Trophoblast cell (in vitro differentiated cells and primary cell): ENCODE measurements at regions not wholly inside any gene's neighbourhood (a gene's known extent, or its start where the extent isn't known, plus 50 kb on each side); places are given as distances from the start of the nearest gene placed in this dataset.
A peak's percentile ranks its signal among the peaks of the same experiment; 100 is the strongest.

ENCODE experiments used
- DNase-seq, 2 donors: peaks; one replicate each; pipeline ENCODE4 v3.0.0-alpha.2; 2016
- H2AFZ ChIP-seq: 2 replicates; pipeline ENCODE4 v1.6.1; 2013; ENCODE audit warnings: low read length, moderate library complexity, mild to moderate bottlenecking; ENCODE audit not compliant: insufficient read depth, poor library complexity
- H2AK5ac ChIP-seq: 2 replicates; pipeline ENCODE4 v1.6.1; 2013; ENCODE audit warnings: mild to moderate bottlenecking, low read length
- H2BK120ac ChIP-seq: 2 replicates; pipeline ENCODE4 v1.6.1; 2013; ENCODE audit warnings: low read length, mild to moderate bottlenecking, moderate library complexity; ENCODE audit not compliant: insufficient read depth, poor library complexity
- H2BK12ac ChIP-seq: 2 replicates; pipeline ENCODE4 v1.6.1; 2013; ENCODE audit warnings: mild to moderate bottlenecking, low read length, moderate library complexity
- H2BK5ac ChIP-seq: 2 replicates; pipeline ENCODE4 v1.6.1; 2013; ENCODE audit warnings: low read length, low read depth, moderate library complexity, mild to moderate bottlenecking; ENCODE audit not compliant: poor library complexity
- H3K14ac ChIP-seq: 2 replicates; pipeline ENCODE4 v1.6.1; 2013; ENCODE audit warnings: mild to moderate bottlenecking, low read length
- H3K18ac ChIP-seq: 2 replicates; pipeline ENCODE4 v1.6.1; 2013; ENCODE audit warnings: mild to moderate bottlenecking, low read length
- H3K23ac ChIP-seq: 2 replicates; pipeline ENCODE4 v1.6.1; 2013; ENCODE audit warnings: low read length
- H3K27ac ChIP-seq: 2 replicates; pipeline ENCODE4 v1.5.1; 2013; ENCODE audit warnings: low read depth, mild to moderate bottlenecking, inconsistent platforms, low read length, moderate library complexity
- H3K27me3 ChIP-seq: 2 replicates; pipeline ENCODE4 v1.6.1; 2013; ENCODE audit warnings: inconsistent platforms, mild to moderate bottlenecking, low read length, moderate library complexity; ENCODE audit not compliant: insufficient read depth
- H3K36me3 ChIP-seq, 2 experiments: 1 replicate in 1 of 2; 2 replicates in 1 of 2; pipeline ENCODE4 v1.6.1; 2013; ENCODE audit warnings: low read length in 2 of 2, mild to moderate bottlenecking in 2 of 2, moderate library complexity in 1 of 2; ENCODE audit not compliant: insufficient read depth in 2 of 2, control insufficient read depth in 1 of 2
- H3K4ac ChIP-seq: 2 replicates; pipeline ENCODE4 v1.6.1; 2013; ENCODE audit warnings: low read depth, mild to moderate bottlenecking, low read length, moderate library complexity
- H3K4me1 ChIP-seq, 2 experiments: 1 replicate in 1 of 2; 2 replicates in 1 of 2; pipeline ENCODE4 v1.6.1; 2013; ENCODE audit warnings: low read length in 2 of 2, mild to moderate bottlenecking in 2 of 2, moderate library complexity in 1 of 2; ENCODE audit not compliant: insufficient read depth in 2 of 2, control insufficient read depth in 1 of 2
- H3K4me2 ChIP-seq: 2 replicates; pipeline ENCODE4 v1.6.1; 2013; ENCODE audit warnings: inconsistent platforms, mild to moderate bottlenecking, low read length, moderate library complexity
- H3K4me3 ChIP-seq: 2 replicates; pipeline ENCODE4 v1.5.1; 2013; ENCODE audit warnings: mild to moderate bottlenecking, low read depth, low read length, inconsistent platforms
- H3K79me1 ChIP-seq: one replicate; pipeline ENCODE4 v1.6.1; 2013; ENCODE audit warnings: low read length
- H3K79me2 ChIP-seq: 2 replicates; pipeline ENCODE4 v1.6.1; 2013; ENCODE audit warnings: low read length, mild to moderate bottlenecking; ENCODE audit not compliant: control insufficient read depth, insufficient read depth, poor library complexity
- H3K9ac ChIP-seq: 2 replicates; pipeline ENCODE4 v1.6.1; 2013; ENCODE audit warnings: mild to moderate bottlenecking, low read length
- H3K9me3 ChIP-seq: 2 replicates; pipeline ENCODE4 v1.6.1; 2013; ENCODE audit warnings: low read depth, mild to moderate bottlenecking, control low read depth, inconsistent platforms, low read length; ENCODE audit not compliant: insufficient read depth
- H4K12ac ChIP-seq: 2 replicates; pipeline ENCODE4 v1.6.1; 2013; ENCODE audit warnings: low read depth, mild to moderate bottlenecking, low read length, moderate library complexity
- H4K8ac ChIP-seq: 2 replicates; pipeline ENCODE4 v1.6.1; 2013; ENCODE audit warnings: low read depth, mild to moderate bottlenecking, low read length, moderate library complexity
- H4K91ac ChIP-seq: one replicate; pipeline ENCODE4 v1.6.1; 2013; ENCODE audit warnings: low read depth, mild to moderate bottlenecking, low read length, moderate library complexity
- WGBS: extraction: QIAGEN DNeasy Blood & Tissue Kit; methylation state at CpG from one replicate; pipeline ENCODE4 v1.1.7; 2013; ENCODE audit warnings: missing lambda C conversion rate; ENCODE audit not compliant: insufficient read length, insufficient coverage; ENCODE audit errors: extremely low coverage; 5-methylcytosine and 5-hydroxymethylcytosine counted together

DNA sequence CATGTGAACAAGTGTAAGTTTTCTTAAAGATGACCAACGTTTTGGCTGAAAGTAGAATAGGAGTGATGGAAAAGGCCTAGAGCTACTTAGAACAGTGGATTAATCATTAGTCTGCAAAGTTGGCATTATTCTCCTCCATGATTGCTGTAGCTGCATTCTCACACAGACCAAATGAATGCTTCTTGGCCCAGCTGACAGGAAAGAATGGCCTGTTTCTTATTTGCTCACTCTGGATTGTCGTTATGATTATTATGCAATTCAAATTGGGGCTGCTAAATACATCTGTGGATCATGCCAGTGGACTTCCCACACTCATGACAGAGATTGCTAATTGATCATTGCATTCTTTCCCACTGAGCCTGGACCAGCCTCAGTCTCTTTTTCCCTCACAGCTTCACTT, 285.0 kb downstream of the STIM2 start:
- no peaks in the 10 kb centered on the region for H3K79me2 ChIP-seq
- H2BK12ac ChIP-seq = no peak overlapping the region
- H4K91ac ChIP-seq = no peak overlapping the region
- no CpG with 5 or more reads among the region's 2 CpGs for WGBS
- H3K36me3 ChIP-seq = no peaks in the 10 kb centered on the region
- H2AFZ ChIP-seq = no peak overlapping the region
- H3K4me3 ChIP-seq = no peak overlapping the region
- no peaks in the 10 kb centered on the region for H3K27me3 ChIP-seq
- H4K12ac ChIP-seq = no peak overlapping the region
- no peak overlapping the region for H3K18ac ChIP-seq
- no peak overlapping the region for H3K4ac ChIP-seq
- H3K9ac ChIP-seq = no peak overlapping the region
- no peak overlapping the region for H2AK5ac ChIP-seq
- H3K4me1 ChIP-seq = peaks cover 0 to 2% of the 10 kb centered on the region in 2 experiments
- no peak overlapping the region for H2BK5ac ChIP-seq
- no peak overlapping the region for H3K14ac ChIP-seq
- H3K9me3 ChIP-seq = no peaks in the 10 kb centered on the region
- no peak for DNase-seq
- H4K8ac ChIP-seq = no peak overlapping the region
- H3K23ac ChIP-seq = no peak overlapping the region
- H3K27ac ChIP-seq = no peak overlapping the region
- no peak overlapping the region for H3K4me2 ChIP-seq
- no peaks in the 10 kb centered on the region for H3K79me1 ChIP-seq
- no peak overlapping the region for H2BK120ac ChIP-seq

GRCh38 chr4:27148211-27148895, 287.7 kb downstream of the STIM2 start:
- no peaks in the 10 kb centered on the region for H3K79me2 ChIP-seq
- no peak overlapping the region for H2BK12ac ChIP-seq
- H3K27ac ChIP-seq = no peak overlapping the region
- peak; percentile 57 to 65 for DNase-seq
- H4K12ac ChIP-seq = no peak overlapping the region
- no peak overlapping the region for H2AFZ ChIP-seq
- no peak overlapping the region for H3K4ac ChIP-seq
- no peaks in the 10 kb centered on the region for H3K36me3 ChIP-seq
- H3K9ac ChIP-seq = no peak overlapping the region
- H3K18ac ChIP-seq = no peak overlapping the region
- no peak overlapping the region for H3K4me2 ChIP-seq
- H2AK5ac ChIP-seq = no peak overlapping the region
- no peak overlapping the region for H3K4me3 ChIP-seq
- H3K4me1 ChIP-seq = peaks cover 0 to 2% of the 10 kb centered on the region in 2 experiments
- H4K91ac ChIP-seq = no peak overlapping the region
- H3K14ac ChIP-seq = no peak overlapping the region
- H4K8ac ChIP-seq = no peak overlapping the region
- H3K79me1 ChIP-seq = no peaks in the 10 kb centered on the region
- WGBS = no CpG with 5 or more reads among the region's 1 CpG
- no peak overlapping the region for H2BK5ac ChIP-seq
- H2BK120ac ChIP-seq = no peak overlapping the region
- H3K23ac ChIP-seq = no peak overlapping the region
- H3K9me3 ChIP-seq = no peaks in the 10 kb centered on the region
- H3K27me3 ChIP-seq = no peaks in the 10 kb centered on the region

- Histone ChIP-seq H3K36me3 (no peaks in the 10 kb centered on the region), H2AK5ac (no peak overlapping the region), H3K9ac (no peak overlapping the region), H3K4me3 (no peak overlapping the region), H2BK5ac (no peak overlapping the region), H3K4ac (no peak overlapping the region), H4K91ac (no peak overlapping the region), H4K12ac (no peak overlapping the region), H3K18ac (no peak overlapping the region), H3K27me3 (no peaks in the 10 kb centered on the region), H3K4me1 (peaks cover 0 to 3% of the 10 kb centered on the region in 2 experiments), H4K8ac (no peak overlapping the region), H3K4me2 (no peak overlapping the region), H3K14ac (no peak overlapping the region), H3K79me2 (no peaks in the 10 kb centered on the region), H3K79me1 (no peaks in the 10 kb centered on the region), H2BK12ac (peak overlapping the region; percentile 64), H2BK120ac (no peak overlapping the region), H3K9me3 (no peaks in the 10 kb centered on the region), H2AFZ (no peak overlapping the region), H3K27ac (peak overlapping the region; percentile 34), H3K23ac (no peak overlapping the region)
- DNase-seq = no peak
- WGBS = no CpG with 5 or more reads among the region's 2 CpGs
Observed at GRCh38 chr4:27149541-27150212, 289.0 kb downstream of the STIM2 start.

DNA sequence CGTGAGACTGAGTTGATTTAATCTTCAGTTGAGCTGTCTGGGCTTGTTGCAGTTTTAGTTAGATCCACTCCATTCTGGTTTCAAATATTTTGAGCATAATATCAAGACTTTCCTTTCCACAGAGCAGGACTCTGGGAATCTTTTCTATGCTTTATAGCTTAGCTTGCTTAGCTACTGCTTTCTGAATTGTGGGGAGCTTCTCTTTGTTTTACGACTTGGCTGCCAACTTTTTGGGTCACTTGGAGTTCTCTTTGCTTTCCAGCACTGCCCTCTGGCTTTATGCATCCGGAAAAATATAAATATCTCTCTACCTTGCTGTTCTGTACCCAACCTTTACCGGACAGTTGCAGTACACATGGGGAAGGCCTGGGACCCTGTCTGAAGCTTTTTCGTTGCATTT, 292.1 kb downstream of the STIM2 start:
- H3K36me3 ChIP-seq = no peaks in the 10 kb centered on the region
- H3K79me1 ChIP-seq = peaks cover 3% of the 10 kb centered on the region
- peaks cover 0 to 3% of the 10 kb centered on the region in 2 experiments for H3K4me1 ChIP-seq
- no peak overlapping the region for H3K4me2 ChIP-seq
- no CpG with 5 or more reads among the region's 5 CpGs for WGBS
- no peak overlapping the region for H3K18ac ChIP-seq
- no peak overlapping the region for H2AFZ ChIP-seq
- no peak overlapping the region for H4K8ac ChIP-seq
- H4K12ac ChIP-seq = no peak overlapping the region
- no peak overlapping the region for H3K4me3 ChIP-seq
- no peaks in the 10 kb centered on the region for H3K9me3 ChIP-seq
- no peak overlapping the region for H2AK5ac ChIP-seq
- no peak overlapping the region for H2BK5ac ChIP-seq
- H2BK120ac ChIP-seq = no peak overlapping the region
- H3K4ac ChIP-seq = no peak overlapping the region
- no peaks in the 10 kb centered on the region for H3K27me3 ChIP-seq
- H3K14ac ChIP-seq = no peak overlapping the region
- H2BK12ac ChIP-seq = no peak overlapping the region
- H3K79me2 ChIP-seq = no peaks in the 10 kb centered on the region
- H3K23ac ChIP-seq = no peak overlapping the region
- DNase-seq = no peak
- H3K27ac ChIP-seq = no peak overlapping the region
- H3K9ac ChIP-seq = no peak overlapping the region
- H4K91ac ChIP-seq = no peak overlapping the region
